Astrocyte (in vitro differentiated cells and primary cell): ENCODE measurements at regions not wholly inside any gene's neighbourhood (a gene's known extent, or its start where the extent isn't known, plus 50 kb on each side); places are given as distances from the start of the nearest gene placed in this dataset.

Experiments
- DNase-seq: peaks from one replicate; pipeline ENCODE4 v3.0.0-alpha.2; 2010; ENCODE audit warnings: low read depth
- FAIRE-seq: peaks from 2 replicates; lab custom pipeline; 2011; peaks lifted over from hg19 to GRCh38; lab: Jason Lieb, UNC
- H2AFZ ChIP-seq: 2 replicates; pipeline ENCODE4 v1.6.0; 2012; ENCODE audit warnings: low read depth, low read length, inconsistent platforms
- H3K27ac ChIP-seq: 2 replicates; pipeline ENCODE4 v1.5.1; 2011; ENCODE audit warnings: low read depth, low read length, inconsistent platforms
- H3K27me3 ChIP-seq: 2 replicates; pipeline ENCODE4 v1.6.0; 2011; ENCODE audit warnings: low read length, inconsistent platforms; ENCODE audit not compliant: insufficient read depth
- H3K36me3 ChIP-seq: 2 replicates; pipeline ENCODE4 v1.5.1; 2011; ENCODE audit warnings: low read length, inconsistent platforms; ENCODE audit not compliant: insufficient read depth
- H3K4me1 ChIP-seq: 2 replicates; pipeline ENCODE4 v1.5.1; 2011; ENCODE audit warnings: low read length, inconsistent platforms; ENCODE audit not compliant: insufficient read depth
- H3K4me2 ChIP-seq: 2 replicates; pipeline ENCODE4 v1.6.0; 2012; ENCODE audit warnings: low read length, inconsistent platforms
- H3K4me3 ChIP-seq: 2 replicates; pipeline ENCODE4 v1.5.1; 2011; ENCODE audit warnings: low read depth, mild to moderate bottlenecking, low read length, inconsistent platforms; ENCODE audit not compliant: insufficient read depth
- H3K79me2 ChIP-seq: 2 replicates; pipeline ENCODE4 v1.6.0; 2012; ENCODE audit warnings: mild to moderate bottlenecking, low read length, inconsistent platforms; ENCODE audit not compliant: insufficient read depth
- H3K9ac ChIP-seq: 2 replicates; pipeline ENCODE4 v1.6.0; 2012; ENCODE audit warnings: mild to moderate bottlenecking, low read length, inconsistent platforms
- H3K9me3 ChIP-seq: 2 replicates; pipeline ENCODE4 v1.5.1; 2012; ENCODE audit warnings: low read depth, mild to moderate bottlenecking, low read length, inconsistent platforms; ENCODE audit not compliant: insufficient read depth
- H4K20me1 ChIP-seq: 2 replicates; pipeline ENCODE4 v1.6.0; 2012; ENCODE audit warnings: low read length, inconsistent platforms; ENCODE audit not compliant: insufficient read depth
- H3K27ac Mint-ChIP-seq: one replicate; pipeline ENCODE4 v1.8.0; 2021; ENCODE audit warnings: mild to moderate bottlenecking, mixed read lengths; ENCODE audit not compliant: unreplicated experiment
- H3K27me3 Mint-ChIP-seq: one replicate; pipeline ENCODE4 v1.8.0; 2021; ENCODE audit warnings: low read depth, mixed read lengths; ENCODE audit not compliant: unreplicated experiment
- H3K36me3 Mint-ChIP-seq: one replicate; pipeline ENCODE4 v1.8.0; 2021; ENCODE audit warnings: low read depth, mixed read lengths; ENCODE audit not compliant: unreplicated experiment
- H3K4me1 Mint-ChIP-seq: one replicate; pipeline ENCODE4 v1.8.0; 2021; ENCODE audit warnings: low read depth, mixed read lengths; ENCODE audit not compliant: unreplicated experiment
- H3K4me3 Mint-ChIP-seq: one replicate; pipeline ENCODE4 v1.8.0; 2021; ENCODE audit warnings: mild to moderate bottlenecking, moderate library complexity, mixed read lengths; ENCODE audit not compliant: unreplicated experiment
- H3K9me3 Mint-ChIP-seq: one replicate; pipeline ENCODE4 v1.8.0; 2021; ENCODE audit warnings: mild to moderate bottlenecking, mixed read lengths; ENCODE audit not compliant: unreplicated experiment
- EZH2 ChIP-seq: IDR thresholded peaks from 2 replicates; pipeline ENCODE4 v1.6.1; 2012; ENCODE audit warnings: mild to moderate bottlenecking, low read length, inconsistent platforms; ENCODE audit not compliant: insufficient read depth
- TF ChIP-seq, protein P1 (sequence below): IDR thresholded peaks from 2 replicates; pipeline ENCODE4 v1.5.1; 2011; ENCODE audit warnings: low read depth, mild to moderate bottlenecking, inconsistent platforms, low read length, moderate library complexity; ENCODE audit not compliant: insufficient read depth

DNA sequence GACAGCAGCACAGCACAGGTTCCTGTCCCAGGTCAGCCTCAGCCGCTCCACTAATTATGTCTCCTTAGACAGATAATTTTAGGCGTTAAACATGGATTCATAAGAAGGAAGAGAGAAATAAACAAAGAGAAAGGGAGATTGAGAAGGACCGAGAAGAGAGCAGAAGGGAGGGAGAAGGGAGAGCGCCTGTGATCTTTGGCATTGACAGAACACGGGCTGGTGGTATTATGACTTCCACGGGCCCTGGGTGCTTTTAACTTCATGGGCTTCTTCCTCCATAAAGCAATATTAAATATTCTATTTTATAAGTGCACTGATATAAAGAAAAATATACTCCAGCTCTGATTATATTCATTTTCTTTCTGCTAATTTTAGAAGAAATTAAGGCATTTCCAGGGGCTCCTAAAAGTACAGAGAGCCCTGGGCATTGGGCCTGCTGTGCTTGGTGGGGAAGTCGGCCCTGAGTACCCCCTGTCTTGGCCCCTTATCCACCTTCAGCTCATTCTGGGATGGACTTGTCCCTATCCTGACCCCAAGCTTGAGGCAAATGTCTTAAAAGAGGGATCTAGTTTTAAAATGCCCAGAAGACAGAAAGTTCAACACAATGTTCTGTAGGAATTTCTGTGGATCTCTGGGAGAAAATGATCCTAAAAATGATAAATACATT, 135.3 kb downstream of the MEX3B start:
- H3K4me1 ChIP-seq: no peaks in the 10 kb centered on the region
- Mint-ChIP-seq H3K4me1 (no peaks in the 10 kb centered on the region), H3K27me3 (peaks cover 9% of the 10 kb centered on the region), H3K4me3 (no peak overlapping the region), H3K36me3 (no peaks in the 10 kb centered on the region), H3K9me3 (peaks cover 2% of the 10 kb centered on the region), H3K27ac (no peak overlapping the region)
- no peaks in the 10 kb centered on the region for H3K27me3 ChIP-seq
- H3K4me2 ChIP-seq: no peak overlapping the region
- H3K79me2 ChIP-seq: no peaks in the 10 kb centered on the region
- no peaks in the 10 kb centered on the region for H3K36me3 ChIP-seq
- no peak overlapping the region for H3K27ac ChIP-seq
- no peak overlapping the region for H3K4me3 ChIP-seq
- no peaks in the 10 kb centered on the region for H3K9me3 ChIP-seq
- FAIRE-seq: no peak
- no peak overlapping the region for H2AFZ ChIP-seq
- TF ChIP-seq, protein P1, sequence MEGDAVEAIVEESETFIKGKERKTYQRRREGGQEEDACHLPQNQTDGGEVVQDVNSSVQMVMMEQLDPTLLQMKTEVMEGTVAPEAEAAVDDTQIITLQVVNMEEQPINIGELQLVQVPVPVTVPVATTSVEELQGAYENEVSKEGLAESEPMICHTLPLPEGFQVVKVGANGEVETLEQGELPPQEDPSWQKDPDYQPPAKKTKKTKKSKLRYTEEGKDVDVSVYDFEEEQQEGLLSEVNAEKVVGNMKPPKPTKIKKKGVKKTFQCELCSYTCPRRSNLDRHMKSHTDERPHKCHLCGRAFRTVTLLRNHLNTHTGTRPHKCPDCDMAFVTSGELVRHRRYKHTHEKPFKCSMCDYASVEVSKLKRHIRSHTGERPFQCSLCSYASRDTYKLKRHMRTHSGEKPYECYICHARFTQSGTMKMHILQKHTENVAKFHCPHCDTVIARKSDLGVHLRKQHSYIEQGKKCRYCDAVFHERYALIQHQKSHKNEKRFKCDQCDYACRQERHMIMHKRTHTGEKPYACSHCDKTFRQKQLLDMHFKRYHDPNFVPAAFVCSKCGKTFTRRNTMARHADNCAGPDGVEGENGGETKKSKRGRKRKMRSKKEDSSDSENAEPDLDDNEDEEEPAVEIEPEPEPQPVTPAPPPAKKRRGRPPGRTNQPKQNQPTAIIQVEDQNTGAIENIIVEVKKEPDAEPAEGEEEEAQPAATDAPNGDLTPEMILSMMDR: no peak
- H3K9ac ChIP-seq: no peak overlapping the region
- no peak for DNase-seq
- no peaks in the 10 kb centered on the region for H4K20me1 ChIP-seq

DNA sequence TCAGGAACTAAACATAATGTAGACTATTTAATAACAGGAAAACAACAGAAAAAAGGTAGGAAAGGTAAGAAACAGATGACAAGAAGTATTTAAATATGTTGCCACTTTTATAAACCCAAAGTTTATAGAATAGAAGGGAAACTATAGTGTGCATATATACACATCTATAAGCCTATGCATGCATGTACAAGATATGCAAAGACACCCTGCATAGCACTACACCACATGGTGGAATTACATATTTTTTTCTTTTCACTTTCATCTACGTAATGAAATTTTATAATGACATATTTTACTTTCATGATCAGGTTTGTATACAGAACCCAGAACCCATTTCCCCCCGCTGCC, 136.8 kb downstream of the MEX3B start:
- Histone ChIP-seq H3K9ac (no peak overlapping the region), H3K4me3 (no peak overlapping the region), H3K9me3 (no peaks in the 10 kb centered on the region), H2AFZ (no peak overlapping the region), H3K27ac (no peak overlapping the region), H3K79me2 (no peaks in the 10 kb centered on the region), H3K36me3 (no peaks in the 10 kb centered on the region), H4K20me1 (no peaks in the 10 kb centered on the region), H3K4me1 (no peaks in the 10 kb centered on the region), H3K4me2 (no peak overlapping the region), H3K27me3 (no peaks in the 10 kb centered on the region)
- Mint-ChIP-seq H3K27ac (no peak overlapping the region), H3K9me3 (no peaks in the 10 kb centered on the region), H3K36me3 (no peaks in the 10 kb centered on the region), H3K27me3 (peaks cover 8% of the 10 kb centered on the region), H3K4me1 (no peaks in the 10 kb centered on the region), H3K4me3 (no peak overlapping the region)
- no peak for DNase-seq
- no peak for FAIRE-seq
- TF ChIP-seq, protein P1: no peak
- TF ChIP-seq EZH2: no peak

DNA sequence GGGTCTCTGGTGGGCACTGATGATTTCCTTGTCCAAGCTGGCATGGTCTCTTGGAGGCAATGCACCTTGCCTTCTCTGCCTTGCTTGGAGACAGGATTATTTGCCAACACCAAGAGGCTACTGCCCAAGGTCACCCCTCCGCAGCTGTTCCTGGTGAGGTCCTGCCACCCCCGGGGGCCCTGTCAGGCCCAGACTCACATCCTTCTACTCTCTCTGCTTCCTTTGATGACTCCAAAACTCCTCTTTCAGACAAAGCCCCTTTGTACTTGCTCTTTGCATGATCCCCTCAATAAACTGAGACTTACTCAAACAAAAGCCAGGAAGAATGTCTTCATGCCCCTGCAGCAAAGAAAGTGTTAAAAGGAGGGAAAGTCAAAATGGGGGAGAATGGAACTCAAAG, 137.7 kb downstream of the MEX3B start:
- Histone ChIP-seq H3K27me3 (no peaks in the 10 kb centered on the region), H3K9me3 (no peaks in the 10 kb centered on the region), H4K20me1 (no peaks in the 10 kb centered on the region), H3K9ac (no peak overlapping the region), H3K36me3 (no peaks in the 10 kb centered on the region), H3K27ac (no peak overlapping the region), H3K79me2 (no peaks in the 10 kb centered on the region), H3K4me3 (no peak overlapping the region), H2AFZ (no peak overlapping the region), H3K4me1 (no peaks in the 10 kb centered on the region), H3K4me2 (no peak overlapping the region)
- H3K4me1 Mint-ChIP-seq: no peaks in the 10 kb centered on the region
- no peak for FAIRE-seq
- H3K27me3 Mint-ChIP-seq: peaks cover 4% of the 10 kb centered on the region
- no peak for TF ChIP-seq EZH2
- TF ChIP-seq, protein P1: no peak
- no peak overlapping the region for H3K27ac Mint-ChIP-seq
- H3K9me3 Mint-ChIP-seq: no peaks in the 10 kb centered on the region
- no peak overlapping the region for H3K4me3 Mint-ChIP-seq
- no peak for DNase-seq
- no peaks in the 10 kb centered on the region for H3K36me3 Mint-ChIP-seq
